ENCODE measurements at regions not wholly inside any gene's neighbourhood (a gene's known extent, or its start where the extent isn't known, plus 50 kb on each side); places are given as distances from the start of the nearest gene placed in this dataset.

GRCh38 chr12:66733321-66733720 lies 54.4 kb upstream of the GRIP1 start:
- no peak overlapping the region for H3K27ac ChIP-seq
- TF ChIP-seq CTCF (conservative IDR thresholded peaks at IDR 0.05) = no peak

- H3K27ac ChIP-seq = no peak overlapping the region
- TF ChIP-seq CTCF (conservative IDR thresholded peaks at IDR 0.05) = no peak
These were observed 55.0 kb upstream of the GRIP1 start for GRCh38 chr12:66733839-66734238.

GRCh38 chr12:66735275-66735674 lies 56.4 kb upstream of the GRIP1 start:
- TF ChIP-seq CTCF (conservative IDR thresholded peaks at IDR 0.05) = no peak
- H3K27ac ChIP-seq = no peak overlapping the region

- H3K27ac ChIP-seq = no peak overlapping the region
- TF ChIP-seq CTCF (conservative IDR thresholded peaks at IDR 0.05) = no peak
These were observed 58.1 kb upstream of the GRIP1 start for GRCh38 chr12:66736931-66737330.

- TF ChIP-seq CTCF (conservative IDR thresholded peaks at IDR 0.05) = no peak
- no peak overlapping the region for H3K27ac ChIP-seq
These were observed 60.4 kb upstream of the GRIP1 start for GRCh38 chr12:66739266-66739665.

- no peak overlapping the region for H3K27ac ChIP-seq
- no peak for TF ChIP-seq CTCF (conservative IDR thresholded peaks at IDR 0.05)
These were observed 61.2 kb upstream of the GRIP1 start for GRCh38 chr12:66739940-66740651.

GRCh38 chr12:66740732-66741131 lies 61.9 kb upstream of the GRIP1 start:
- no peak overlapping the region for H3K27ac ChIP-seq
- TF ChIP-seq CTCF (conservative IDR thresholded peaks at IDR 0.05) = no peak

Measured in VCaP (cell line).